ENCODE measurements at regions not wholly inside any gene's neighbourhood (a gene's known extent, or its start where the extent isn't known, plus 50 kb on each side); places are given as distances from the start of the nearest gene placed in this dataset.

DNA sequence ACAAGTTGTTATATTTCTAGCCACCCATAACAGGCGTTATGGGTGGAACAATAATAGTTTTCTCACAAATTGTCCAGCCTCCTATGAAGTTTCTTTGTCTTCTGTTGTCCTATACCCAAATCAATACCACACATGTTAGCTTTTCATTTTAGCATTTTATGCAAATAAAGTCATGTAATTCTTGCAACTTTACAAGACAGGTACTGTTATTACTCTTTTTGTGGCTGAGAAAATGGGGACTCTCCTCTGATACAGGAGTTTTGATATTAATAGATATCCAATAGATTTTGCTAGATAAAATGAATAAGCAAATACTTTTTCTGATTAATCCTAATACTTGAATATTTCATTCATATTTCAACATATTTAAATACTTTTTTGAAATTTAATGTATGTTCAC is 151.0 kb downstream of the PMAIP1 start:
- H3K27ac ChIP-seq = no peak overlapping the region
- DNase-seq (ENCODE audit: extremely low spot score in 2 of 2) = no peak
- no peak overlapping the region for H3K4me3 ChIP-seq
- H3K36me3 ChIP-seq = no peaks in the 10 kb centered on the region
- H3K9me3 ChIP-seq = no peaks in the 10 kb centered on the region
- H3K4me1 ChIP-seq = no peaks in the 10 kb centered on the region
- intact Hi-C loops (cut with DNase I) = no loop called here
- H3K27me3 ChIP-seq = no peaks in the 10 kb centered on the region
- TF ChIP-seq CTCF (IDR thresholded peaks at IDR 0.05) = no peak
- TF ChIP-seq POLR2AphosphoS5 (IDR thresholded peaks at IDR 0.05; ENCODE audit: insufficient read depth in 1 of 2, low read depth in 1 of 2) = no peak
- TF ChIP-seq POLR2A (IDR thresholded peaks at IDR 0.05) = no peak

GRCh38 chr18:60049172-60049571 is 149.4 kb downstream of the PMAIP1 start:
- intact Hi-C loops (cut with DNase I) = no loop called here
- no peak for DNase-seq (ENCODE audit: extremely low spot score in 2 of 2)
- TF ChIP-seq POLR2A (IDR thresholded peaks at IDR 0.05) (no peak), CTCF (IDR thresholded peaks at IDR 0.05) (no peak), POLR2AphosphoS5 (IDR thresholded peaks at IDR 0.05; ENCODE audit: insufficient read depth in 1 of 2, low read depth in 1 of 2) (no peak)

DNA sequence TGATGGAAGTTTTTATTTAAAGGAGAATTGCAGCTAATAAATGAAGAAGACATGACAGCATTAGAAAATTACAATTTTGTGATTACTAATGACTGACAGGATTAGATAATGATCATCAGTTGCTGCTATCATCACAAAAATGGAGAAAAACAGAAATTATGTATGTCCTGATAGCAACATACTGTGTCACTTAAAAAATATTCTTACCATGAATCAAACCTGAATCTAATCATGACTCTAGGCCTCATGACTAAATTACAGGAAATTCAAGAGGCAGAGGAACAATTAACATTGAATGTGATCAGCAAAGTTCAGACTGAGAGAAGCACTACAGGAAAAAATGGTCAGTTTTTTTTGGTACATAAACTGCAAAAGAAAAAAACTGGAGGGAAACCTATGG is 147.8 kb downstream of the PMAIP1 start:
- H3K9me3 ChIP-seq = no peaks in the 10 kb centered on the region
- H3K36me3 ChIP-seq = no peaks in the 10 kb centered on the region
- no peaks in the 10 kb centered on the region for H3K27me3 ChIP-seq
- H3K27ac ChIP-seq = no peak overlapping the region
- no peaks in the 10 kb centered on the region for H3K4me1 ChIP-seq
- TF ChIP-seq POLR2A (IDR thresholded peaks at IDR 0.05) (no peak), CTCF (IDR thresholded peaks at IDR 0.05) (no peak), POLR2AphosphoS5 (IDR thresholded peaks at IDR 0.05; ENCODE audit: insufficient read depth in 1 of 2, low read depth in 1 of 2) (no peak)
- DNase-seq (ENCODE audit: extremely low spot score in 2 of 2) = no peak
- intact Hi-C loops (cut with DNase I) = no loop called here
- H3K4me3 ChIP-seq = no peak overlapping the region

More at GRCh38 chr18:60049172-60049571, 149.4 kb downstream of the PMAIP1 start:
- H3K9me3 ChIP-seq = no peaks in the 10 kb centered on the region
- H3K4me3 ChIP-seq = no peak overlapping the region
- H3K27ac ChIP-seq = no peak overlapping the region
- no peaks in the 10 kb centered on the region for H3K4me1 ChIP-seq
- no peaks in the 10 kb centered on the region for H3K27me3 ChIP-seq
- H3K36me3 ChIP-seq = no peaks in the 10 kb centered on the region

DNA sequence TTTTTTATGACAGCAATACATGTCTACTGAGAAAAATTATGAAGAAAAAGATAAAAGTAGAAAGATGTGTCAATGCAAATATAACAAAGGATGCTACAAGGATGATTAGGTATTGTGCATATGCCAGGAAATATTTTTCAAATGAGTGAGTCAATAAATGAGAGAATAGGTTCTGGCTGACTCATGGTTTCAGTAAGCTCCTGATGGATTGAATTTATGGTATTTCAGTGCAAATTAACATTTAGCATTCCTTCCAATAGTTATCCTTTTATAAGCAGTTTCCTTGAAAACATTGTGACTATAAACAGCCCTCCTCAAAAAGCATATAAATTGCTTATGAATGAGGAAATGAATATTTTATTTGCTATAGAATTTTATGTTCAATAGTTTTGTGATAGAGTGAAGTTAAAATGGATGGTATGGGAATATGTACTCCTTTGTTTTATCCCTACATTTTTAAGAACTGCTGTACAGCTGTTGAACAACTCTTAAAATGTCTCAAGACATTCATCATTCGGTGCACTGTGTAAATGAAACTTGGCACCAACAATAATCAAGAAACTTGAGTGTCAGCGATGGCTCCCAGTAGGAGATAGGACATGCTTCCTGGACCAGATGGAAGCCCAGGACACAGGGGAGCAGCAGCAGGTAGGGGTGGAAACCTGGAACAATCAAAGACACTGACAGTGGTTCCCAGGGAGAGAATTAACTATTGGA is 144.7 kb downstream of the PMAIP1 start:
- Histone ChIP-seq H3K36me3 (no peaks in the 10 kb centered on the region), H3K4me3 (no peak overlapping the region), H3K27ac (no peak overlapping the region), H3K9me3 (no peaks in the 10 kb centered on the region), H3K4me1 (no peaks in the 10 kb centered on the region), H3K27me3 (no peaks in the 10 kb centered on the region)
- intact Hi-C loops (cut with DNase I) = no loop called here
- TF ChIP-seq CTCF (IDR thresholded peaks at IDR 0.05) (no peak), POLR2AphosphoS5 (IDR thresholded peaks at IDR 0.05; ENCODE audit: insufficient read depth in 1 of 2, low read depth in 1 of 2) (no peak), POLR2A (IDR thresholded peaks at IDR 0.05) (no peak)
- DNase-seq (ENCODE audit: extremely low spot score in 2 of 2) = no peak

GRCh38 chr18:60040971-60041370 is 141.2 kb downstream of the PMAIP1 start:
- H3K27me3 ChIP-seq = no peaks in the 10 kb centered on the region
- no peak for TF ChIP-seq CTCF (IDR thresholded peaks at IDR 0.05)
- TF ChIP-seq POLR2AphosphoS5 (IDR thresholded peaks at IDR 0.05; ENCODE audit: insufficient read depth in 1 of 2, low read depth in 1 of 2) = no peak
- TF ChIP-seq POLR2A (IDR thresholded peaks at IDR 0.05) = no peak
- H3K36me3 ChIP-seq = no peaks in the 10 kb centered on the region
- no peaks in the 10 kb centered on the region for H3K4me1 ChIP-seq
- no peak overlapping the region for H3K4me3 ChIP-seq
- no peak for DNase-seq (ENCODE audit: extremely low spot score in 2 of 2)
- H3K27ac ChIP-seq = no peak overlapping the region
- intact Hi-C loops (cut with DNase I) = no loop called here
- H3K9me3 ChIP-seq = no peaks in the 10 kb centered on the region

All from vagina (tissue), 2 donors.